Activated CD4-positive, alpha-beta T cell treated with anti-CD3 and anti-CD28 coated beads for 1 hour (primary cell): ENCODE measurements at regions not wholly inside any gene's neighbourhood (a gene's known extent, or its start where the extent isn't known, plus 50 kb on each side); places are given as distances from the start of the nearest gene placed in this dataset.

Experiments
- DNase-seq: peaks from one replicate; pipeline ENCODE4 v3.0.0-alpha.2; 2020

DNA sequence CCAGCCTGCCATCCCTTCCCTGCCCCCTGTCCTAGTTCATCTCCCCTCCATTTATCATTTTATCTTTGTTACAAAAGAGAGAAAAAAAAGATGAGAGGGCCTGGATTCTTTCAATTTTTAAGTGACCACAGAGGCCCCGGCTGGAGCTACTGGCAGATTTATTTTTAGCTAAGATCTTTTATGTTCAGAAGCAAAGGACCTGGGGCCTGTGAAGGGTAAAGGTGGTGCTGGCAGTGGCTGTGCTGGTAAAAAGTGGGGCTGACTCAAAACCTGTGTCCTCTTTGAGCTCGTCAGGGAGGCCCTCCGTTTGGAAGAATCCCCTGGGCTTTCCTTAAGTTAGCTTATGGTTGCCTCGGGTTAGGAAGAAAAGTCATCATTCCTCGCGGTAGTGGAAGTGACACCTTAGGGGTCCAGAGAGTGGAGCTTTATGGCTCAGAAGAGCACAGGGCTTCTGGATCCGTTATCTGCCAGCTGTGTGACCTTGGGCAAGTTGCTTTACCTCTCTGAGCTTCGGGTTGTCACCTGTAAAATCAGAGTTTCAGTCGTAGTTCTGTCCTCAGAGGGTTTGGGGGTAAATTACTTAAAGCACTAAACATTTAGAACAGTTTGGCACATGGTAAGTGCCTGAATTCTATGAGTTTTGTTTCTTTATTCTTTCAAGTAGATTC, 923.8 kb upstream of the EEF2KMT start:
- DNase-seq: no peak

DNA sequence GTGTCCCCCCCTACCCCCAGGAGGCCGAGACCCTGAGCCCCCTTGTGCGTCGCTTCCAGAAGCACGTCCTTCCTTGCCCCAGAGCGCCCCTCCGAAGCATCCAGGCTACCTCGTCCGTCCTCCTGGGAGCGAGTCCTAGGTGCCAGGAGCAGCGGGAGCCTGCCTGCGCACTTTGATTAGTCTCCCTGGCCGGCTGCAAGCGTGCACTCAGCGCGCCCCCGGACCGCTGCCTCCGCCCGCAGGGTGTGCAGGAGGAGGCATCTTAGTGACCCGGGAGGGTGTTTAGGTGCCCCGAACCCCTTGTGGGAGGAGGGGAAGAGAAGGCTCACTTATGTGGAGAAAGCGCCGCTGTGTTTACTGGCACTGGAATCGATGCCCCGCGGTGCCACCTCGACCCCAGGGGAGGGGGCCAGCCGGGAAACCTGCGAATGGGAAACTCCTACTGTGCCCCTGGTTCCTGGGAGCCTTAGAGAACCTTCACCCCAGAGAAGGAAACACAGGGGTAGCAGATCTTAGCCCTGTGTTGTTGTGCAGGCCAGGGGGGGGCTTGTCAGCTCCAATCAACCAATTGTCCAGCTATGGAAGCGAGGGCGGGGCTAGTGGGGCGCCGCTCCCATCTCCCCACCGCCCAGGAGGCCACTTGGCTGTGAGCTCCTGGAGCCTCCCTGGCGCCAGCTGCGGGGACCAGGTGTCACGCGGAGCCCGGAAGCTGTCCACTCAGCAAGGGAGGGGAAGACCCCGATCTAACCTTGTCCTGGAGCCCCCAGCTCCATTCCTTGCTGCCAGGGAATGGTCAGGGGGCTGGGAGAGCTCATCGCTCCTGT, 922.8 kb upstream of the EEF2KMT start:
- DNase-seq: no peak

GRCh38 chr16:6019490-6019991, 921.9 kb upstream of the EEF2KMT start:
- DNase-seq: no peak

DNA sequence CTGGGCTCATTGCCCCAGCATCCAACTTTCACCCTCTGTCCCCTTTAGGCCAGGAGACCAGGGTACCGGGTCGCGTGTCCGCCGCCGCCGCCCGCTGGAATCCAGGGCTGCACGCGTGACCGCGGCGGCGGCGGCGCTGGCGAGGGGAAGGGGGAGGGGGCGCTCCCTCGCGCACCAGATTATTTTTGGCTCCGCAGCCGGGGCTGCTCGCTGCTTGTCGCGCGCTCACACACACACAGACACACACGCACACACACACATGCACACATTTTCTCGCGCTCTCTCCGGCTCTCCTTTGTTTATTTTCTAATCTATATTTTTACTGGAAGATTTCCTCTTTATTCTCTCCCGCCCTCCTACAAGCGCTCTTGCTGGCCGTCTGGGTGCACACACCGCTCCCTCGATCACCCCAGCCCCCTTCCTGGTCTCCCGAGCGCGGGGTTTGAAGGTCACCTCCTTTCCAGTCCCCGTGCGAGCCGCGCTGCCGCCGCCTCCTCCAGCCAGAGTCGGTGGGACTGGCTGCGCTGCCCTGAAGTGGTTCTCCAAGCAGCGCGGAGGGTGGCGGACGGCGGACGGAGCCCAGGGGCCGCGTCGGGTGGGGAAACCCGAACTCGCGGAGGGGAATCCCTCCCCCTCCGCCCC, 921.4 kb upstream of the EEF2KMT start:
- DNase-seq: no peak

- DNase-seq: no peak
Measured at GRCh38 chr16:6016530-6017184, 919.1 kb upstream of the EEF2KMT start.

GRCh38 chr16:6012716-6013115, 915.1 kb upstream of the EEF2KMT start:
- DNase-seq: no peak

DNA sequence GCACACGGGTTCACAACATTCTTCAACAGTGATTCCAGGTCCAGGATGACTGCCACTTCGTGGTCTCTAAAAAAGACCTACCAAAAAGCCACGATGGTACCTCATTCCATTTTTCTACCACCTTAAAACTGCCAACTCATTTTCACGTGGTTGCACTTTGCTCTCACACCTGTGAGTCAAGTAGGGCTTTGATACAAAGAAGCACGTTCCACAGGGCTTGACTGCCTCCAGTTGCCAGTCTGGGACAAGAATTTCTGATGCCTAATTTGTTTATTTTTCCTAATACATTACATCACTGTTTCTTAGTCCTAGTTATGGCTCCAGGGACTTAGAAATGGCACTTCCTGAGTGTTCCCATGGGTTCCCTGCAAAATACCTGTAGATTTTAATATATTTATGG, 911.6 kb upstream of the EEF2KMT start:
- no peak for DNase-seq

DNA sequence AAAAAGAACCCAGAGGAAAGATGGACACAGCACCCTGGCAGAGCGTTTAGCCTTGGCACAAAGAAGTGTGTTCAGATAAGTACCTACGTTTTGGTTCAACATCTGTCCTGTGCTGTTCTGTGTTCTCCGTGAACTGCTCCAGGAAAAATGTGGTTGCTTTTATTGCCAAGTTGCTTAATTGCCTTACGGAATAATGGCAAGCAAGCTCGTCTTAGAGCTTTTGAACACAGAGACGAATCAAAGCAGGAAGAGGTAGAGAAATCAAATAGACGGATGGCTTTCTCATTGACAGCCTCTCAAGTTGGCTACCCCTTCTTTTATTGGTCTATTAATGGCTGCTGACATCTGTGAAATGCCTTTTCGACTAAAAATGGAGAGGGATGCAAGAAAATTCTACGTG, 911.1 kb upstream of the EEF2KMT start:
- no peak for DNase-seq

- DNase-seq: no peak
Measured at GRCh38 chr16:5993356-5993755, 895.8 kb upstream of the EEF2KMT start.

GRCh38 chr16:5982979-5983378, 885.4 kb upstream of the EEF2KMT start:
- no peak for DNase-seq

GRCh38 chr16:5979905-5980550, 882.4 kb upstream of the EEF2KMT start:
- no peak for DNase-seq

- no peak for DNase-seq
Measured at GRCh38 chr16:5977329-5977728, 879.7 kb upstream of the EEF2KMT start.

GRCh38 chr16:5972747-5973146, 875.2 kb upstream of the EEF2KMT start:
- no peak for DNase-seq

DNA sequence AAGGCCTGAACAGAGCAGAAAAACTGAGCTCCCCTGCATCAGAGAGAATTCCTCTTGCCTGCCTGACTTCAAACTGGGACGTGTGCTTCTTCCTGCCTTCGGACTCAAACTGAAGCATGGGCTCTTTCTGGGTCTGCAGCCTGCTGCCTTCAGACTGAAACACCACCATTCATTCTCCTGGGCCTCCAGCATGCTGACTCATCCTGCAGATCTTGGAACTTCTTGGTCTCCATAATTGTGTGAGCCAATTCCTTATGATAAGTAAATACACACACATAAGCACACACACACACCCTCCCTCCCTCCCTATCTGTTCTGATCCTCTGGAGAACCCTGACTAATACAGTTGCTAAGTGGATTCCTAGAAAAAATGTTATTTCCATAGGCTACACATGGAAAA, 874.3 kb upstream of the EEF2KMT start:
- DNase-seq: no peak

- no peak for DNase-seq
Measured at GRCh38 chr16:5971106-5971505, 873.5 kb upstream of the EEF2KMT start.

DNA sequence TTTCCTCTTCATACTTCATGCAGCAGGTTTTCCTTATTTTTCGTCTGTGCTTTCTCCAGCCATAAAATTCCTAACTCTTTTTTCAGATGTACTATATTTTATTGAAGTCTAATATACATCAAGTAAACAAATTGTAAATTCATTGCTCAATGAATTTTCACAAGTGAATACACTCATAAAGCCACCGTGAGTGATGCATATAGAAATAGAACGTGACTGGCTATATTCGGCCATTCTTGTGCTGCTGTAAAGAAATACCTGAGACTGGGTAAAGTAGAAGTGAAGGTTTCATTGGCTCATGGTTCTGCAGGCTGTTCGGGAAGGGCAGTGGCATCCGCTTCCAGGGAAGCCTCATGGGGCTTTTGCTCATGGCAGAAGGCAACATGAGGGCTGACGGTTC, 868.4 kb upstream of the EEF2KMT start:
- DNase-seq: no peak

- no peak for DNase-seq
Measured at GRCh38 chr16:5965321-5965720, 867.7 kb upstream of the EEF2KMT start.

DNA sequence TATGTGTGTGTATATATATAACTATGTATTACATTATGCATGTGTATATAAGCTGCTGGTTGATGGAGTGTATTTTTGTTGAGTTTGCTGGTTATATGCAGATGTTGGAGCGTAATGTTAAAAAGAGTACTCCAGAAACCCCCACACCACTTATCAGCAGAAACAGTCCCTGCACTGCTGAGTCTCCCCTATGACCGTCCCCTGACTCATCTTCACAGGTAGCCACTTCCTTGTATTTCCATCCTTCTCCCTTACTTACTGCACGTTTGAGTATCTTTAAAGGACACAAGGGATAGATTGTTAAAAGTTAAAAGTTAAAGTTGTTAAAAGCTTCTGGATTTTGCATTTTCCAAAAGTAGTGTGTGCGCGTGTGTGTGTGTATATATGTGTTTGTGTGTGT, 853.9 kb upstream of the EEF2KMT start:
- no peak for DNase-seq

DNA sequence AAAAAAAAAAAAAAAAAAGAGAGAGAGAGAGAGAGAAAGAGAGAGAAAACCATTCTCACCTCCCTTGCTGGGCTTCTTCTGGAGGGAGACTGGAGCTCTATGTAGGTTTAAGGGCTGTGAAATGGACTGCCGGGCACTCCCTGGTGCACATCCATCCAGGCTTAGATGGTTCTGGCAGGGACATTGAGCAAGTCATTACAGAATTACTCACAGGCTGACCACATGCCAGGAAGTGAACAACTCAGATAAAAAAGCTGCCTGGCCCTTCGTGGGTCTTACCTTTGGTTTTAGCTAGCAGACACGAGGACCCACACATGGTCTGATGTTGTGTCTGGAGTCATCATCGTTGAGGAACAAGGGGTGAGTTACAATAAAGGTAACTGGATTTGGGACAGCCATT, 847.4 kb upstream of the EEF2KMT start:
- no peak for DNase-seq

DNA sequence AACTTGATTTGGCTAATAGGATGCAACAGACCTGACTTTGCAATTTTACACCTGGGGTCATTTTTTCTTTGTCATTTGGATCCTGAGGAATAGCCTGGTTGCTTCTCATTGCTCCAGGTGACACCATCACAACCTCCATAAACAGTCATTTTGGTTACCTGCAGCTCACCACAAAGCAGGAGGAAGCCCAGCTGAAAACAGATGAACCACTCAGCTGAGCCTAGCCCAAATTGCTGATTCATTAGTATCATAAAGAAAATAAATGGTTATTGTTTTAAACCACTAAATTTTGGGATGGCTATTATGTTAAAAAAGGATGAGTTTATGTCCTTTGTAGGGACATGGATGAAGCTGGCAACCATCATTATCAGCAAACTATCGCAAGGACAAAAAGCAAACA, 841.0 kb upstream of the EEF2KMT start:
- no peak for DNase-seq

DNA sequence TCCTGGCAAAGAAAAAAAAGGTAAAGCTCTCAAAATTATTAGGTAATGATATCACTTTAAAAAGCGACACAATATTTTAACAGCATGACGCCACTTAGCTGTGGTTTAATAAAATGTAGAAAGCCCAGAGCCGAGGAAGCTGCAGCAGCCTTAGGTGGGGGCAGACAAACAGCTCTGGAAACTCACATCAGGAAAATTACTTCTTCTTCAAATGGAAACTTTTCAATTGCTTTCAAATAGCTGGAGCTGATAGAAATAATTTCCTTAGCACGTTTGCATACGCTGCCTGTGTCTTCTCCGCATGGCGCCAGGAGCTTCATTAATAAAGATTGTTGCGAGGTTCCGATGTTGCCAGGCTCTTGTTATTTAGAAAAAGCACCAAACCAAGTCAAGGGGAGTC, 835.3 kb upstream of the EEF2KMT start:
- DNase-seq: no peak

DNA sequence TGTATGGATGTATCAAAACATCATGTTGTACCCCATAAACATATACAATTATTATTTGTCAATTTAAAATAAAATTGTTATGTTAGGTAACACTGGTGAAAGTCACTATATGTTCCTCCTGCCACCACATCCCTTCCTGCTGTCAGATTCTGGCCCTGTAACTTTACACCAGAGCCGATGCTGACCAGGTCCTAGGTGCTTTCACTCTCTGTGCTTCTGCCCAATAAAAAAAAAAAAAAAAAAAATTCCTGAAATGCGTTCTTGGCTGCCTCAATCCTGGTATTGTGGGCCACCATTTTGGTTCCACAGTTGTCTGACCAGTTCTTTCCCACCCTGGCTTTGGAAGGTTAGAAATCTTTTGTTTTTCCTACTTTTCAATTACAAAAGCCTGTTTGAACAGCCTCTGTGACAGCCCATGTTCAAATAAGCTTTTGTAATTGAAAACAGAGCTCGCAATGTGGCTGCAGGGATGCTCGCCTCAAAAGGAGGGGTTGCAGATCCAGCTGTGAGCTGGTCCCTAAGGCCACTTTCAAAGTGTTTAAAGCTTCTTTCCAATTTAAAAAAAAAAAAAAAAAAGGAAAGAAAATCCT, 831.0 kb upstream of the EEF2KMT start:
- DNase-seq: no peak

GRCh38 chr16:5925850-5926249, 828.3 kb upstream of the EEF2KMT start:
- DNase-seq: no peak
